ENCODE measurements at regions not wholly inside any gene's neighbourhood (a gene's known extent, or its start where the extent isn't known, plus 50 kb on each side); places are given as distances from the start of the nearest gene placed in this dataset.

DNA sequence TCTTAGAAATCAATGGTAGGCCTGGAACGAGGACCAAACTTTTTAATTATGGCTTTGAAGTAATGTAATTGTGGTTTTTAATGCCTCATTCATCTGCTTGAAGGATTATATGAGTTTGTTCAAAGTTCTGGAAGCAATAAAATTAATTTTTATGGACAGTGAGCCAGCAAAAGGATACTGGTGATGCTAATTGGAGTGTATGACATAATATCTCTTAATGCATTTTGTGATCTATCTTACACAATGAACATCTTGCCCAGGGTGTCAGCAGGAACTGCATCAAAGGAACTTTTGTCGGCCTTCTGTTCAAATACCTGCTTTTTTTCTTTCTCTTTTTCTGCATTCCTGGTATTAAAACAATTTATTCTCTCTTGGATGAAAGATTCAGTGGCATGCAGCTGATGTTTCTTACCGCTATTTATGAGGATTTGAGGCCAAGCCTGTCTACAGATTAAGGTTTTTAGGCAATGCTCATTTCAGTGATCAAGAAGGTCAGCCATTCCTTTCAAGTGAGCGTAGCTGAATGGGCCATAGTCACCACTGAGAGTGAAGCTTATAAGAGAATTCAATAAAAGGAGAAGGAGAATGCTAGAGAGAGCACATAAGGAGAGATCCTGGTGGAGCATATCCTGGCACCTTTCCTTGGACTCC lies 974.8 kb downstream of the SORCS3 start (continued):
- TF ChIP-seq GABPA (IDR thresholded peaks at IDR 0.05; ENCODE audit: borderline replicate concordance, insufficient read depth, low read length), result no peak
- TF ChIP-seq MAFK (IDR thresholded peaks at IDR 0.05; ENCODE audit: low read depth, low read length), result no peak
- no peak for TF ChIP-seq POLR2AphosphoS5 (IDR thresholded peaks at IDR 0.05; ENCODE audit: low read depth, low read length)
- TF ChIP-seq POU5F1 (IDR thresholded peaks at IDR 0.05; ENCODE audit: low read depth, low read length), result no peak
- no peak for TF ChIP-seq CREB1 (IDR thresholded peaks at IDR 0.05)
- TF ChIP-seq, protein P1, sequence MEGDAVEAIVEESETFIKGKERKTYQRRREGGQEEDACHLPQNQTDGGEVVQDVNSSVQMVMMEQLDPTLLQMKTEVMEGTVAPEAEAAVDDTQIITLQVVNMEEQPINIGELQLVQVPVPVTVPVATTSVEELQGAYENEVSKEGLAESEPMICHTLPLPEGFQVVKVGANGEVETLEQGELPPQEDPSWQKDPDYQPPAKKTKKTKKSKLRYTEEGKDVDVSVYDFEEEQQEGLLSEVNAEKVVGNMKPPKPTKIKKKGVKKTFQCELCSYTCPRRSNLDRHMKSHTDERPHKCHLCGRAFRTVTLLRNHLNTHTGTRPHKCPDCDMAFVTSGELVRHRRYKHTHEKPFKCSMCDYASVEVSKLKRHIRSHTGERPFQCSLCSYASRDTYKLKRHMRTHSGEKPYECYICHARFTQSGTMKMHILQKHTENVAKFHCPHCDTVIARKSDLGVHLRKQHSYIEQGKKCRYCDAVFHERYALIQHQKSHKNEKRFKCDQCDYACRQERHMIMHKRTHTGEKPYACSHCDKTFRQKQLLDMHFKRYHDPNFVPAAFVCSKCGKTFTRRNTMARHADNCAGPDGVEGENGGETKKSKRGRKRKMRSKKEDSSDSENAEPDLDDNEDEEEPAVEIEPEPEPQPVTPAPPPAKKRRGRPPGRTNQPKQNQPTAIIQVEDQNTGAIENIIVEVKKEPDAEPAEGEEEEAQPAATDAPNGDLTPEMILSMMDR (IDR thresholded peaks at IDR 0.05; ENCODE audit: control extremely low read depth in 1 of 3, insufficient read depth in 1 of 3, low read depth in 1 of 3, low read length in 3 of 3), result no peak
- TF ChIP-seq BCL11A (IDR thresholded peaks at IDR 0.05; ENCODE audit: low read depth in 2 of 2, low read length in 2 of 2), result no peak
- no peak for TF ChIP-seq EGR1 (IDR thresholded peaks at IDR 0.05; ENCODE audit: borderline replicate concordance, low read depth, low read length)
